GM19023 (cell line): ENCODE measurements at regions not wholly inside any gene's neighbourhood (a gene's known extent, or its start where the extent isn't known, plus 50 kb on each side); places are given as distances from the start of the nearest gene placed in this dataset.

Experiments
- ATAC-seq: cut with Tn5 transposase; IDR thresholded peaks from one replicate; pipeline ENCODE4 v1.9.1; 2021; ENCODE audit warnings: mild to moderate bottlenecking, moderate library complexity; ENCODE audit not compliant: unreplicated experiment

GRCh38 chrX:39164212-39164611 lies 363.0 kb downstream of the MID1IP1 start:
- ATAC-seq, result no peak

GRCh38 chrX:39165185-39165584 lies 363.9 kb downstream of the MID1IP1 start:
- no peak for ATAC-seq

- no peak for ATAC-seq
Observed at GRCh38 chrX:39165773-39166172, 364.5 kb downstream of the MID1IP1 start.

GRCh38 chrX:39167791-39168190 lies 366.5 kb downstream of the MID1IP1 start:
- peak; percentile 61 for ATAC-seq

GRCh38 chrX:39168609-39169008 lies 367.4 kb downstream of the MID1IP1 start:
- no peak for ATAC-seq

GRCh38 chrX:39169976-39170375 lies 368.7 kb downstream of the MID1IP1 start:
- no peak for ATAC-seq

- ATAC-seq, result no peak
Observed at GRCh38 chrX:39170464-39170863, 369.2 kb downstream of the MID1IP1 start.

GRCh38 chrX:39171686-39172085 lies 370.4 kb downstream of the MID1IP1 start:
- ATAC-seq, result no peak

- ATAC-seq, result no peak
Observed at GRCh38 chrX:39174241-39174771, 373.0 kb downstream of the MID1IP1 start.

- no peak for ATAC-seq
Observed at GRCh38 chrX:39174772-39175417, 373.6 kb downstream of the MID1IP1 start.

GRCh38 chrX:39175418-39176057 lies 374.3 kb downstream of the MID1IP1 start:
- no peak for ATAC-seq

GRCh38 chrX:39176105-39176504 lies 374.8 kb downstream of the MID1IP1 start:
- no peak for ATAC-seq

- no peak for ATAC-seq
Observed at GRCh38 chrX:39189431-39189830, 388.2 kb downstream of the MID1IP1 start.

GRCh38 chrX:39194673-39195072 lies 393.4 kb downstream of the MID1IP1 start:
- no peak for ATAC-seq

- ATAC-seq, result no peak
Observed at GRCh38 chrX:39195156-39195555, 393.9 kb downstream of the MID1IP1 start.

GRCh38 chrX:39196192-39197102 lies 395.2 kb downstream of the MID1IP1 start:
- peak; percentile 97 for ATAC-seq

- ATAC-seq, result no peak
Observed at GRCh38 chrX:39199429-39199828, 398.2 kb downstream of the MID1IP1 start.

GRCh38 chrX:39201305-39201990 lies 400.2 kb downstream of the MID1IP1 start:
- ATAC-seq, result no peak

- no peak for ATAC-seq
Observed at GRCh38 chrX:39202641-39203040, 401.4 kb downstream of the MID1IP1 start.

- no peak for ATAC-seq
Observed at GRCh38 chrX:39203427-39203826, 402.2 kb downstream of the MID1IP1 start.

- no peak for ATAC-seq
Observed at GRCh38 chrX:39204353-39204752, 403.1 kb downstream of the MID1IP1 start.
